ENCODE measurements at regions not wholly inside any gene's neighbourhood (a gene's known extent, or its start where the extent isn't known, plus 50 kb on each side); places are given as distances from the start of the nearest gene placed in this dataset.

DNA sequence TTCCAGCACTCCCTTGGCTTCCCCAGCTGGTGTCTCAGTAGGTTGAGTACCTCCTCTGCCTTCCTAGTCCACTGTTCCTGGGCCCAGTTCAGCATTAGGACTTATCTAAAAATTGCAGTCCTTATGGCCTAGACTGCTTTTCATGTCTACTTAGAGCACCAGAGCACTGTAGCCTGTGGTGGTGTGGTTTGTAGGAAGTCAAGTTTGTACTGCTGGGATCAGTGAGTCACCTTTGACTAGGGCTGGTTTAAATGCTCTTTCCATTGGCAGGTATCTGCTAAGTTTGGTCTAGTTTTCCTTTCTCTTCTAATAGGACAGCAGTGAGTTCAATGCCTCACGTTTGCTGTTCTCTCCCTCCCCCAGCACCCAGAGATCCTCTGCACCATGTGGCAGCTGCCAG is 233.6 kb upstream of the WDFY3 start:
- intact Hi-C loops (cut with micrococcal nuclease): no loop called here
- no peak overlapping the region for H3K4me2 ChIP-seq (ENCODE audit: insufficient read depth, low read length)
- in situ Hi-C loops (cut with MboI): no loop called here
- H3K36me3 ChIP-seq (ENCODE audit: control insufficient read depth, insufficient read depth, low read length): no peaks in the 10 kb centered on the region
- H3K27me3 ChIP-seq (ENCODE audit: control insufficient read depth in 2 of 2, insufficient read depth in 2 of 2, low read length in 2 of 2): no peaks in the 10 kb centered on the region
- CTCF ChIA-PET (ENCODE audit: low intra/inter-chr PET ratio): no interaction called here
- H3K4me3 ChIP-seq: no peak overlapping the region
- no TSS peak for BruUV-seq (replicated peaks)
- H3K27ac ChIP-seq (ENCODE audit: extremely low read depth, low read depth, low read length): no peak overlapping the region
- H3K4me1 ChIP-seq (replicated peaks in 1 of 2; ENCODE audit: control insufficient read depth in 2 of 2, insufficient read depth in 2 of 2, low read length in 2 of 2): no peaks in the 10 kb centered on the region
- H3K9me3 ChIP-seq (replicated peaks; ENCODE audit: control insufficient read depth, insufficient read depth, low read depth, low read length): no peaks in the 10 kb centered on the region
- no peak overlapping the region for H3K9ac ChIP-seq (ENCODE audit: insufficient read depth in 1 of 2, low read depth in 2 of 2, low read length in 2 of 2)
- WGBS (ENCODE audit: insufficient coverage, low coverage, missing lambda C conversion rate): 0% methylated on average over 1 of the region's 1 CpG
- no peak overlapping the region for H2AFZ ChIP-seq (ENCODE audit: low read depth, low read length)
- no peaks in the 10 kb centered on the region for H3K79me2 ChIP-seq (ENCODE audit: control insufficient read depth, insufficient read depth, low read length)
- POLR2A ChIA-PET: no interaction called here
- DNase-seq (ENCODE audit: extremely low read depth in 1 of 4, low spot score in 3 of 4) (no peak), FAIRE-seq (no peak), ATAC-seq (no peak)
- no peaks in the 10 kb centered on the region for H4K20me1 ChIP-seq (replicated peaks; ENCODE audit: control insufficient read depth, insufficient read depth, low read length)
- H3K9me1 ChIP-seq (ENCODE audit: control insufficient read depth, insufficient read depth, low read length): no peaks in the 10 kb centered on the region
- TF ChIP-seq, protein P1, sequence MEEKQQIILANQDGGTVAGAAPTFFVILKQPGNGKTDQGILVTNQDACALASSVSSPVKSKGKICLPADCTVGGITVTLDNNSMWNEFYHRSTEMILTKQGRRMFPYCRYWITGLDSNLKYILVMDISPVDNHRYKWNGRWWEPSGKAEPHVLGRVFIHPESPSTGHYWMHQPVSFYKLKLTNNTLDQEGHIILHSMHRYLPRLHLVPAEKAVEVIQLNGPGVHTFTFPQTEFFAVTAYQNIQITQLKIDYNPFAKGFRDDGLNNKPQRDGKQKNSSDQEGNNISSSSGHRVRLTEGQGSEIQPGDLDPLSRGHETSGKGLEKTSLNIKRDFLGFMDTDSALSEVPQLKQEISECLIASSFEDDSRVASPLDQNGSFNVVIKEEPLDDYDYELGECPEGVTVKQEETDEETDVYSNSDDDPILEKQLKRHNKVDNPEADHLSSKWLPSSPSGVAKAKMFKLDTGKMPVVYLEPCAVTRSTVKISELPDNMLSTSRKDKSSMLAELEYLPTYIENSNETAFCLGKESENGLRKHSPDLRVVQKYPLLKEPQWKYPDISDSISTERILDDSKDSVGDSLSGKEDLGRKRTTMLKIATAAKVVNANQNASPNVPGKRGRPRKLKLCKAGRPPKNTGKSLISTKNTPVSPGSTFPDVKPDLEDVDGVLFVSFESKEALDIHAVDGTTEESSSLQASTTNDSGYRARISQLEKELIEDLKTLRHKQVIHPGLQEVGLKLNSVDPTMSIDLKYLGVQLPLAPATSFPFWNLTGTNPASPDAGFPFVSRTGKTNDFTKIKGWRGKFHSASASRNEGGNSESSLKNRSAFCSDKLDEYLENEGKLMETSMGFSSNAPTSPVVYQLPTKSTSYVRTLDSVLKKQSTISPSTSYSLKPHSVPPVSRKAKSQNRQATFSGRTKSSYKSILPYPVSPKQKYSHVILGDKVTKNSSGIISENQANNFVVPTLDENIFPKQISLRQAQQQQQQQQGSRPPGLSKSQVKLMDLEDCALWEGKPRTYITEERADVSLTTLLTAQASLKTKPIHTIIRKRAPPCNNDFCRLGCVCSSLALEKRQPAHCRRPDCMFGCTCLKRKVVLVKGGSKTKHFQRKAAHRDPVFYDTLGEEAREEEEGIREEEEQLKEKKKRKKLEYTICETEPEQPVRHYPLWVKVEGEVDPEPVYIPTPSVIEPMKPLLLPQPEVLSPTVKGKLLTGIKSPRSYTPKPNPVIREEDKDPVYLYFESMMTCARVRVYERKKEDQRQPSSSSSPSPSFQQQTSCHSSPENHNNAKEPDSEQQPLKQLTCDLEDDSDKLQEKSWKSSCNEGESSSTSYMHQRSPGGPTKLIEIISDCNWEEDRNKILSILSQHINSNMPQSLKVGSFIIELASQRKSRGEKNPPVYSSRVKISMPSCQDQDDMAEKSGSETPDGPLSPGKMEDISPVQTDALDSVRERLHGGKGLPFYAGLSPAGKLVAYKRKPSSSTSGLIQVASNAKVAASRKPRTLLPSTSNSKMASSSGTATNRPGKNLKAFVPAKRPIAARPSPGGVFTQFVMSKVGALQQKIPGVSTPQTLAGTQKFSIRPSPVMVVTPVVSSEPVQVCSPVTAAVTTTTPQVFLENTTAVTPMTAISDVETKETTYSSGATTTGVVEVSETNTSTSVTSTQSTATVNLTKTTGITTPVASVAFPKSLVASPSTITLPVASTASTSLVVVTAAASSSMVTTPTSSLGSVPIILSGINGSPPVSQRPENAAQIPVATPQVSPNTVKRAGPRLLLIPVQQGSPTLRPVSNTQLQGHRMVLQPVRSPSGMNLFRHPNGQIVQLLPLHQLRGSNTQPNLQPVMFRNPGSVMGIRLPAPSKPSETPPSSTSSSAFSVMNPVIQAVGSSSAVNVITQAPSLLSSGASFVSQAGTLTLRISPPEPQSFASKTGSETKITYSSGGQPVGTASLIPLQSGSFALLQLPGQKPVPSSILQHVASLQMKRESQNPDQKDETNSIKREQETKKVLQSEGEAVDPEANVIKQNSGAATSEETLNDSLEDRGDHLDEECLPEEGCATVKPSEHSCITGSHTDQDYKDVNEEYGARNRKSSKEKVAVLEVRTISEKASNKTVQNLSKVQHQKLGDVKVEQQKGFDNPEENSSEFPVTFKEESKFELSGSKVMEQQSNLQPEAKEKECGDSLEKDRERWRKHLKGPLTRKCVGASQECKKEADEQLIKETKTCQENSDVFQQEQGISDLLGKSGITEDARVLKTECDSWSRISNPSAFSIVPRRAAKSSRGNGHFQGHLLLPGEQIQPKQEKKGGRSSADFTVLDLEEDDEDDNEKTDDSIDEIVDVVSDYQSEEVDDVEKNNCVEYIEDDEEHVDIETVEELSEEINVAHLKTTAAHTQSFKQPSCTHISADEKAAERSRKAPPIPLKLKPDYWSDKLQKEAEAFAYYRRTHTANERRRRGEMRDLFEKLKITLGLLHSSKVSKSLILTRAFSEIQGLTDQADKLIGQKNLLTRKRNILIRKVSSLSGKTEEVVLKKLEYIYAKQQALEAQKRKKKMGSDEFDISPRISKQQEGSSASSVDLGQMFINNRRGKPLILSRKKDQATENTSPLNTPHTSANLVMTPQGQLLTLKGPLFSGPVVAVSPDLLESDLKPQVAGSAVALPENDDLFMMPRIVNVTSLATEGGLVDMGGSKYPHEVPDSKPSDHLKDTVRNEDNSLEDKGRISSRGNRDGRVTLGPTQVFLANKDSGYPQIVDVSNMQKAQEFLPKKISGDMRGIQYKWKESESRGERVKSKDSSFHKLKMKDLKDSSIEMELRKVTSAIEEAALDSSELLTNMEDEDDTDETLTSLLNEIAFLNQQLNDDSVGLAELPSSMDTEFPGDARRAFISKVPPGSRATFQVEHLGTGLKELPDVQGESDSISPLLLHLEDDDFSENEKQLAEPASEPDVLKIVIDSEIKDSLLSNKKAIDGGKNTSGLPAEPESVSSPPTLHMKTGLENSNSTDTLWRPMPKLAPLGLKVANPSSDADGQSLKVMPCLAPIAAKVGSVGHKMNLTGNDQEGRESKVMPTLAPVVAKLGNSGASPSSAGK (IDR thresholded peaks at IDR 0.05): no peak
- TF ChIP-seq ZFX (CRISPR knock-in tag; IDR thresholded peaks at IDR 0.05) (no peak), DACH1 (IDR thresholded peaks at IDR 0.05; ENCODE audit: partially characterized antibody) (no peak), ZNF785 (CRISPR knock-in tag; IDR thresholded peaks at IDR 0.05) (no peak)
- TF ChIP-seq, protein P2, sequence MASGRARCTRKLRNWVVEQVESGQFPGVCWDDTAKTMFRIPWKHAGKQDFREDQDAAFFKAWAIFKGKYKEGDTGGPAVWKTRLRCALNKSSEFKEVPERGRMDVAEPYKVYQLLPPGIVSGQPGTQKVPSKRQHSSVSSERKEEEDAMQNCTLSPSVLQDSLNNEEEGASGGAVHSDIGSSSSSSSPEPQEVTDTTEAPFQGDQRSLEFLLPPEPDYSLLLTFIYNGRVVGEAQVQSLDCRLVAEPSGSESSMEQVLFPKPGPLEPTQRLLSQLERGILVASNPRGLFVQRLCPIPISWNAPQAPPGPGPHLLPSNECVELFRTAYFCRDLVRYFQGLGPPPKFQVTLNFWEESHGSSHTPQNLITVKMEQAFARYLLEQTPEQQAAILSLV (tag; IDR thresholded peaks at IDR 0.05): no peak

All from K562 (cell line).